Adrenal gland (tissue), 9 donors: ENCODE measurements at regions not wholly inside any gene's neighbourhood (a gene's known extent, or its start where the extent isn't known, plus 50 kb on each side); places are given as distances from the start of the nearest gene placed in this dataset.

Experiments
- DNase-seq, 7 donors: peaks; one replicate each; pipeline ENCODE4 v3.0.0-alpha.2; 2019 to 2020
- H3K27ac ChIP-seq, 5 donors: fragments of 200-600 bp; sonication (generic) in 4 of 5; 1 replicate in 3 of 5; 2 replicates in 2 of 5; pipeline versions ENCODE4 v1.5.1 to v1.8.0; 2016 to 2020; ENCODE audit warnings: mild to moderate bottlenecking in 1 of 5
- H3K27me3 ChIP-seq: fragments of 200-600 bp; 2 replicates; pipeline ENCODE4 v1.8.0; 2021
- H3K36me3 ChIP-seq, 2 donors: fragments of 200-600 bp; replicated peaks in 1 of 2; 1 replicate in 1 of 2; 2 replicates in 1 of 2; pipeline versions ENCODE4 v1.5.1 to v1.8.0; 2018 to 2022
- H3K4me1 ChIP-seq, 2 donors: fragments of 200-600 bp; replicated peaks in 1 of 2; 1 replicate in 1 of 2; 2 replicates in 1 of 2; pipeline versions ENCODE4 v1.5.1 to v1.8.0; 2018 to 2021
- H3K4me3 ChIP-seq, 4 donors: fragments of 200-600 bp; sonication (generic) in 3 of 4; one replicate each; pipeline ENCODE4 v1.5.1; 2016 to 2018
- H3K9me3 ChIP-seq, 3 donors: fragments of 200-600 bp; sonication (generic) in 1 of 3; replicated peaks in 1 of 3; 1 replicate in 2 of 3; 2 replicates in 1 of 3; pipeline versions ENCODE4 v1.5.1 to v1.8.0; 2016 to 2021
- POLR2A ChIP-seq, 2 donors: fragments of 450-650 bp; IDR thresholded peaks; one replicate each; pipeline ENCODE4 v1.6.1; 2017; ENCODE audit warnings: antibody characterized with exemption in 2 of 2, mild to moderate bottlenecking in 2 of 2, moderate library complexity in 1 of 2
- WGBS, 4 donors: extraction: QIAGEN DNeasy Blood & Tissue Kit in 2 of 4; methylation state at CpG; one replicate each; pipeline versions ENCODE4 v1.1.5 to v1.1.7; 2013 to 2017; 5-methylcytosine and 5-hydroxymethylcytosine counted together
- intact Hi-C, 2 donors: fragments of 100-400 bp; cut with DNase I; formaldehyde crosslinking; loops; one replicate each; pipeline versions ENCODE4 v1.14.1 to v1.15.0; 2022 to 2023
- TF ChIP-seq, protein P1 (sequence below), 6 experiments: fragments of 450-650 bp in 4 of 6; fragments of 200-600 bp in 2 of 6; sonication (generic) in 1 of 6; IDR thresholded peaks; 1 replicate in 5 of 6; 2 replicates in 1 of 6; pipeline versions ENCODE4 v1.5.1 to v1.8.0; 2016 to 2021; ENCODE audit warnings: antibody characterized with exemption in 6 of 6, mild to moderate bottlenecking in 2 of 6, moderate library complexity in 1 of 6
- donor health status: healthy with polysubstance abuse.
- donor health status: Bipolar disorder and iron deficiency.
- donor health status: DM: yes; HTN: yes; CAD: no.
- donor health status: DM: no; HTN: no; CAD: no.
- donor health status: DM: no; HTN: no; CAD: no.

DNA sequence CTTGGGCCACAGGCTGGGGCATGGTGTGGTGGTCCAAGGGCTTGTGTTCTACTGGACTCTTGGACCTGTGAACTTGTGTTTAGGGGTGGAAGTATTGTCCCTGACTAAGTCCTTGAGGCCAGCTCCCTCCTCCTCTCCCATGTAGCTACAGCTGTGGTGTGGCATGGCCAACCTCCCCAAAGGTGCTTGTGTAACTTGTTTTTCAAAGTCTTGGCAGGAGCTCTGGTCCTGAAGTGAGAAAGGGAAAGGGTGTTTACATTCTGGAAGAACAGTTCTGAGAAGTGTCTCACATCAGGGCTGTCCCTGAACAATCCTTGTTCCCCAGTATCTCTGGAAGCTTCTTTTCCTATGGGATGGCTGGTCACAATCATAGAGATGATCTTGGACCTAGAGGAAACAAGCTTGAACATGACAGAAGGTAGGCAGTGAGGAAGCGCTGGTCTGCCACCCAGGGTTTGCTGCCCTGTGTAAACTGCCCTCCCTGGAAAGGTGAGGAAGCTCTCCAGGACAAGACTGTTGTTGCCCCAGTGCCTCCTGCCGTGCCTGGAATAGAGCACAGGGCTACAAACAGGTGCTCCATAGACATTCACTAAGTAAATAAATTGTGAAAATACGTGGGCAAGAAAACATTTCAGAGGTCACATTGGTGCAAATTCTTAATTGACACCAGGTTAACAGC, 64.6 kb upstream of the KLF9 start:
- Histone ChIP-seq H3K9me3 (no peaks in the 10 kb centered on the region), H3K27me3 (no peaks in the 10 kb centered on the region), H3K27ac (peak overlapping the region; percentile 32 to 93 (median 77)), H3K4me3 (no peak overlapping the region), H3K36me3 (no peaks in the 10 kb centered on the region), H3K4me1 (peaks cover 0 to 45% of the 10 kb centered on the region in 2 donors)
- intact Hi-C loops, result no loop called here
- TF ChIP-seq, protein P1, sequence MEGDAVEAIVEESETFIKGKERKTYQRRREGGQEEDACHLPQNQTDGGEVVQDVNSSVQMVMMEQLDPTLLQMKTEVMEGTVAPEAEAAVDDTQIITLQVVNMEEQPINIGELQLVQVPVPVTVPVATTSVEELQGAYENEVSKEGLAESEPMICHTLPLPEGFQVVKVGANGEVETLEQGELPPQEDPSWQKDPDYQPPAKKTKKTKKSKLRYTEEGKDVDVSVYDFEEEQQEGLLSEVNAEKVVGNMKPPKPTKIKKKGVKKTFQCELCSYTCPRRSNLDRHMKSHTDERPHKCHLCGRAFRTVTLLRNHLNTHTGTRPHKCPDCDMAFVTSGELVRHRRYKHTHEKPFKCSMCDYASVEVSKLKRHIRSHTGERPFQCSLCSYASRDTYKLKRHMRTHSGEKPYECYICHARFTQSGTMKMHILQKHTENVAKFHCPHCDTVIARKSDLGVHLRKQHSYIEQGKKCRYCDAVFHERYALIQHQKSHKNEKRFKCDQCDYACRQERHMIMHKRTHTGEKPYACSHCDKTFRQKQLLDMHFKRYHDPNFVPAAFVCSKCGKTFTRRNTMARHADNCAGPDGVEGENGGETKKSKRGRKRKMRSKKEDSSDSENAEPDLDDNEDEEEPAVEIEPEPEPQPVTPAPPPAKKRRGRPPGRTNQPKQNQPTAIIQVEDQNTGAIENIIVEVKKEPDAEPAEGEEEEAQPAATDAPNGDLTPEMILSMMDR (IDR thresholded peaks at IDR 0.05), result no peak
- no peak for TF ChIP-seq POLR2A (IDR thresholded peaks at IDR 0.05)
- WGBS, 4 donors, result 68 to 94% (median 84%) methylated on average over 2 to 3 of the region's 3 CpGs
- no peak for DNase-seq

DNA sequence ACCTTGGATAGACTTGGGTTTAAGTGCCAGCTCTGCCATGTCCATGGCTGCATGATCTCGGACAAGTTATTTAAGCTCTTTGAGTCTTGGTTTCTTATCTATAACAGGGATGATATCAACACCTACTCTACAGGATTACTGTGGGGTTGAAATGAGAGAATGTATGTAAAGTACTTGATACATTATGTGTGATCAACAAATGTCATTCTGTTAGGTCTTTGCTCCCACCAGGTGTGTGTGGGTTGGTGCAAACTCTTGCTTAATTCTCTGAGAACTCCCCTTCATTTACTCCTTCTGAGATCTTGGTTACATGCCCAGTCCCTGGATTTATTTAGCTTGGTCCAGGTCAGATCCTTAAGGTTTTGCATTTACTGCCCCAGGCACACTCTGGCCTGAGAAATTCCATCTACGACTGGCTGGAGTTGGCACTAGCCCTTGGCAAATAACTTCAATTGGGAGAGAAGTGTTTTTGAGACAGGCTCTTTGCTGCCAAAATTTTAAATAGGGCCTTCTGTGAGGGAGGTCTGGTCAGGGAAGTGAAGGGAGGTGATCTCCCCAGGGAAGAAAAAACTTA, 63.5 kb upstream of the KLF9 start:
- 65 to 88% (median 77%) methylated on average over 2 of the region's 2 CpGs for WGBS, 4 donors
- H3K27ac ChIP-seq, result peak overlapping the region in 2 of 5 donors; percentile 7 to 90
- TF ChIP-seq, protein P1 (IDR thresholded peaks at IDR 0.05), result no peak
- DNase-seq, result no peak
- intact Hi-C loops, result no loop called here
- peaks cover 0 to 39% of the 10 kb centered on the region in 2 donors for H3K4me1 ChIP-seq
- no peaks in the 10 kb centered on the region for H3K9me3 ChIP-seq
- H3K4me3 ChIP-seq, result no peak overlapping the region
- no peaks in the 10 kb centered on the region for H3K36me3 ChIP-seq
- H3K27me3 ChIP-seq, result no peaks in the 10 kb centered on the region

DNA sequence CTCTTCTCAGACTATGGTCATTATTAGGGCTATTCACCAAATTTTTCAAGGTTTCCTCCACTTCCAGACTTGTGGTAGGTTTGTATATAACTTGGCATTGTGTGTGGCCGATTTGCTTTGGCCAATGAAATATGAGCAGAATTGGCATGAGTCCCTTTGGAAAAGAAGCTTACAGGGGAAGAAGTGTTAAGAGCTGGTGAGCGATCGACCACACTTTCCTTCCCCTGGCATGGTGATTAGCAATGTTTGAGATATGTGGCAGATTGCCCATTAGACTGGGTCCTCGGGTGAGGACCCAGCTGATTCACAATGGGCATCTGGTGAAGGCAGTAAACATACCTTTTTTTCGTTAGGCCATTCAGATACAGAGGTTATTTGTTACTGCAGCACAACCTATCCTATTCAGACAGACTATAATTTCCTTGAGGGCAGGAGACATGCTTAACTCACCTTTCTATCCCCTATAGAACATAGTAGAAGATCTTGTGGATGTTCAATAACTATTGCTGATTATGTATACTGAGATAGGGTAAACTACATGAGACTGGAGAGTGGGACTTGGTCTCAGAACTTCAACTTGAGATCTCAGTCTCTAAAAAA, 62.8 kb upstream of the KLF9 start:
- H3K9me3 ChIP-seq, result no peaks in the 10 kb centered on the region
- H3K27me3 ChIP-seq, result no peaks in the 10 kb centered on the region
- intact Hi-C loops, result no loop called here
- H3K36me3 ChIP-seq, result no peaks in the 10 kb centered on the region
- 80 to 90% (median 88%) methylated on average over 4 to 5 of the region's 5 CpGs for WGBS, 4 donors
- peaks cover 0 to 33% of the 10 kb centered on the region in 2 donors for H3K4me1 ChIP-seq
- no peak overlapping the region for H3K27ac ChIP-seq
- no peak for TF ChIP-seq POLR2A (IDR thresholded peaks at IDR 0.05)
- TF ChIP-seq, protein P1 (IDR thresholded peaks at IDR 0.05), result no peak
- no peak for DNase-seq
- no peak overlapping the region for H3K4me3 ChIP-seq

DNA sequence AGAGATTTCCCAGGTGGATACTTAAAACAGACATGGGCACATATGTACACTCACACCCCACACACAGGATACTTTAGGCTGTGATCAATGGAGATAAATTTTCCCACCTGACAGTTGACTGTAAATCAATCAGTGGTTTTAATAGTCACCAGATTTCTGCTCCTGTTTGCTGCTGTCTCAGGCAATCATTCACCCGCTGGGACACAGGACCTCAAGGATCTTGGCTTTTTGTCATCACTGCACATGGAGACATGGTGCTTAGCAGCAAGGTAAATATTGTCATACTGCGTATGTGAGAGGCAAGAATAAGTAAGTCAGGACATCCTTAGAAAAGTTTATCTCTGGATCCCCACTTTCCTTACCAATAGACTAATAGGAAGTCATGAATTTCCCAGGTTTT, 60.8 kb upstream of the KLF9 start:
- no peak overlapping the region for H3K4me3 ChIP-seq
- DNase-seq, result no peak
- peak overlapping the region in 1 of 5 donors; percentile 35 for H3K27ac ChIP-seq
- 63 to 88% (median 66%) methylated on average over 2 of the region's 2 CpGs for WGBS, 4 donors
- no peaks in the 10 kb centered on the region for H3K36me3 ChIP-seq
- H3K27me3 ChIP-seq, result no peaks in the 10 kb centered on the region
- intact Hi-C loops, result no loop called here
- no peaks in the 10 kb centered on the region for H3K9me3 ChIP-seq
- H3K4me1 ChIP-seq, result peaks cover 8 to 27% of the 10 kb centered on the region in 2 donors
- TF ChIP-seq, protein P1 (IDR thresholded peaks at IDR 0.05), result no peak
- TF ChIP-seq POLR2A (IDR thresholded peaks at IDR 0.05), result no peak
